ENCODE measurements at regions not wholly inside any gene's neighbourhood (a gene's known extent, or its start where the extent isn't known, plus 50 kb on each side); places are given as distances from the start of the nearest gene placed in this dataset.

DNA sequence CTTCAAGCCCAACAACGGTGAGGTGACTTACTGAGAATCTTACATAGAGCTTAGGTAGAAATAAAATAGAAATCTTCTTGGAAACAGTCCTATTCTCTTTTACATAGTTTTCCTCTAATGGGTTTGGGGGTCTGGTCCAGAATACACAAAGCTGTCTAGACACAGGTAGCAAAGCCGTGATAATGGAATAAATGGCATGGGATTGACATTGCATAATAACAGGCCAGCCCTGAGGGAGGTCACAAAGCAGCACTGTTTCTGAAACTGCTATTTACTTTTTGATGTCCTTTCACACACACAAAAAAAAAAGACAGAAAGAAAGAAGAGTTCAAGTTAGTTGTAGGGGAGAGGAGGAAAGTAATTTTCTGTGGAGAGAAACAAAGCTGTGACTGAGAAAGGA, 364.8 kb upstream of the SORCS1 start:
- TF ChIP-seq, protein P1, sequence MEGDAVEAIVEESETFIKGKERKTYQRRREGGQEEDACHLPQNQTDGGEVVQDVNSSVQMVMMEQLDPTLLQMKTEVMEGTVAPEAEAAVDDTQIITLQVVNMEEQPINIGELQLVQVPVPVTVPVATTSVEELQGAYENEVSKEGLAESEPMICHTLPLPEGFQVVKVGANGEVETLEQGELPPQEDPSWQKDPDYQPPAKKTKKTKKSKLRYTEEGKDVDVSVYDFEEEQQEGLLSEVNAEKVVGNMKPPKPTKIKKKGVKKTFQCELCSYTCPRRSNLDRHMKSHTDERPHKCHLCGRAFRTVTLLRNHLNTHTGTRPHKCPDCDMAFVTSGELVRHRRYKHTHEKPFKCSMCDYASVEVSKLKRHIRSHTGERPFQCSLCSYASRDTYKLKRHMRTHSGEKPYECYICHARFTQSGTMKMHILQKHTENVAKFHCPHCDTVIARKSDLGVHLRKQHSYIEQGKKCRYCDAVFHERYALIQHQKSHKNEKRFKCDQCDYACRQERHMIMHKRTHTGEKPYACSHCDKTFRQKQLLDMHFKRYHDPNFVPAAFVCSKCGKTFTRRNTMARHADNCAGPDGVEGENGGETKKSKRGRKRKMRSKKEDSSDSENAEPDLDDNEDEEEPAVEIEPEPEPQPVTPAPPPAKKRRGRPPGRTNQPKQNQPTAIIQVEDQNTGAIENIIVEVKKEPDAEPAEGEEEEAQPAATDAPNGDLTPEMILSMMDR (IDR thresholded peaks at IDR 0.05) = no peak
- TF ChIP-seq POLR2A (IDR thresholded peaks at IDR 0.05) = no peak

All from heart left ventricle (tissue), 13 donors.